BE2C (cell line): ENCODE measurements at regions not wholly inside any gene's neighbourhood (a gene's known extent, or its start where the extent isn't known, plus 50 kb on each side); places are given as distances from the start of the nearest gene placed in this dataset.

Experiments used
- DNase-seq: peaks from one replicate; pipeline ENCODE4 v3.0.0-alpha.2; 2020
- H3K27me3 ChIP-seq: fragments of 250-450 bp; sonication (Bioruptor Pico); 2 replicates; pipeline ENCODE4 v1.5.1; 2020; ENCODE audit warnings: mild to moderate bottlenecking
- H3K36me3 ChIP-seq: fragments of 250-450 bp; sonication (Bioruptor Pico); 2 replicates; pipeline ENCODE4 v1.5.1; 2020; ENCODE audit warnings: mild to moderate bottlenecking
- H3K4me1 ChIP-seq: fragments of 250-450 bp; sonication (Bioruptor Pico); 2 replicates; pipeline ENCODE4 v1.5.1; 2020
- H3K4me3 ChIP-seq: 2 replicates; pipeline ENCODE4 v1.5.1; 2011; ENCODE audit warnings: low read depth, low read length
- H3K9me3 ChIP-seq: fragments of 250-450 bp; sonication (Bioruptor Pico); 2 replicates; pipeline ENCODE4 v1.5.1; 2020
- CTCF ChIP-seq: IDR thresholded peaks from 2 replicates; pipeline ENCODE4 v1.5.1; 2012; ENCODE audit warnings: mild to moderate bottlenecking, low read depth, low read length

GRCh38 chr6:11486959-11487358 is 50.6 kb upstream of the TMEM170B start:
- H3K9me3 ChIP-seq = no peaks in the 10 kb centered on the region
- TF ChIP-seq CTCF = no peak
- H3K4me1 ChIP-seq = no peaks in the 10 kb centered on the region
- no peaks in the 10 kb centered on the region for H3K36me3 ChIP-seq
- H3K4me3 ChIP-seq = no peak overlapping the region
- DNase-seq = no peak
- no peaks in the 10 kb centered on the region for H3K27me3 ChIP-seq

- Histone ChIP-seq H3K27me3 (no peaks in the 10 kb centered on the region), H3K36me3 (no peaks in the 10 kb centered on the region), H3K9me3 (no peaks in the 10 kb centered on the region), H3K4me3 (no peak overlapping the region), H3K4me1 (no peaks in the 10 kb centered on the region)
- no peak for DNase-seq
- TF ChIP-seq CTCF = no peak
Observed at GRCh38 chr6:11486486-11486885, 51.1 kb upstream of the TMEM170B start.

GRCh38 chr6:11486051-11486450 is 51.5 kb upstream of the TMEM170B start:
- H3K9me3 ChIP-seq = no peaks in the 10 kb centered on the region
- no peak for TF ChIP-seq CTCF
- H3K36me3 ChIP-seq = no peaks in the 10 kb centered on the region
- H3K4me3 ChIP-seq = no peak overlapping the region
- DNase-seq = no peak
- H3K27me3 ChIP-seq = no peaks in the 10 kb centered on the region
- no peaks in the 10 kb centered on the region for H3K4me1 ChIP-seq

- Histone ChIP-seq H3K9me3 (no peaks in the 10 kb centered on the region), H3K27me3 (no peaks in the 10 kb centered on the region), H3K36me3 (no peaks in the 10 kb centered on the region), H3K4me1 (no peaks in the 10 kb centered on the region), H3K4me3 (no peak overlapping the region)
- TF ChIP-seq CTCF = no peak
- no peak for DNase-seq
Observed at GRCh38 chr6:11485271-11485670, 52.3 kb upstream of the TMEM170B start.

- Histone ChIP-seq H3K36me3 (no peaks in the 10 kb centered on the region), H3K4me1 (no peaks in the 10 kb centered on the region), H3K4me3 (no peak overlapping the region), H3K9me3 (no peaks in the 10 kb centered on the region), H3K27me3 (no peaks in the 10 kb centered on the region)
- no peak for DNase-seq
- TF ChIP-seq CTCF = no peak
Observed at GRCh38 chr6:11484441-11484840, 53.1 kb upstream of the TMEM170B start.

- no peak for TF ChIP-seq CTCF
- Histone ChIP-seq H3K27me3 (no peaks in the 10 kb centered on the region), H3K9me3 (no peaks in the 10 kb centered on the region), H3K36me3 (no peaks in the 10 kb centered on the region), H3K4me1 (no peaks in the 10 kb centered on the region), H3K4me3 (no peak overlapping the region)
- no peak for DNase-seq
Observed at GRCh38 chr6:11482616-11483015, 54.9 kb upstream of the TMEM170B start.
